Skeletal muscle satellite cell (primary cell): ENCODE measurements at regions not wholly inside any gene's neighbourhood (a gene's known extent, or its start where the extent isn't known, plus 50 kb on each side); places are given as distances from the start of the nearest gene placed in this dataset.
"Not testable (repeated sequence)": the region's sequence is repeated elsewhere in the genome, so short reads cannot be mapped to it uniquely, and the experiment has no call there.

Source experiments
- H3K27me3 ChIP-seq: 2 replicates; pipeline ENCODE4 v1.7.0; 2013; ENCODE audit warnings: low read length; ENCODE audit not compliant: control insufficient read depth, insufficient read depth
- H3K36me3 ChIP-seq: 2 replicates; pipeline ENCODE4 v1.7.0; 2013; ENCODE audit warnings: mild to moderate bottlenecking, control low read depth, low read length; ENCODE audit not compliant: insufficient read depth
- H3K4me1 ChIP-seq: 2 replicates; pipeline ENCODE4 v1.7.0; 2013; ENCODE audit warnings: low read length; ENCODE audit not compliant: control insufficient read depth, insufficient read depth
- H3K4me2 ChIP-seq: 2 replicates; pipeline ENCODE4 v1.7.0; 2013; ENCODE audit warnings: mild to moderate bottlenecking, low read length
- H3K4me3 ChIP-seq: 2 replicates; pipeline ENCODE4 v1.7.0; 2013; ENCODE audit warnings: low read length
- H3K9ac ChIP-seq: 2 replicates; pipeline ENCODE4 v1.7.0; 2013; ENCODE audit warnings: mild to moderate bottlenecking, low read depth, low read length, moderate library complexity
- H3K9me3 ChIP-seq: replicated peaks from 2 replicates; pipeline ENCODE4 v1.7.0; 2013; ENCODE audit warnings: mild to moderate bottlenecking, control low read depth, low read length

- H3K36me3 ChIP-seq: no peaks in the 10 kb centered on the region
- H3K4me2 ChIP-seq: no peak overlapping the region
- no peaks in the 10 kb centered on the region for H3K9me3 ChIP-seq
- no peak overlapping the region for H3K4me3 ChIP-seq
- H3K4me1 ChIP-seq: peaks cover 6% of the 10 kb centered on the region
- H3K9ac ChIP-seq: no peak overlapping the region
- no peaks in the 10 kb centered on the region for H3K27me3 ChIP-seq
Observed at GRCh38 chr13:76267216-76267615, 619.0 kb downstream of the KCTD12 start.

DNA sequence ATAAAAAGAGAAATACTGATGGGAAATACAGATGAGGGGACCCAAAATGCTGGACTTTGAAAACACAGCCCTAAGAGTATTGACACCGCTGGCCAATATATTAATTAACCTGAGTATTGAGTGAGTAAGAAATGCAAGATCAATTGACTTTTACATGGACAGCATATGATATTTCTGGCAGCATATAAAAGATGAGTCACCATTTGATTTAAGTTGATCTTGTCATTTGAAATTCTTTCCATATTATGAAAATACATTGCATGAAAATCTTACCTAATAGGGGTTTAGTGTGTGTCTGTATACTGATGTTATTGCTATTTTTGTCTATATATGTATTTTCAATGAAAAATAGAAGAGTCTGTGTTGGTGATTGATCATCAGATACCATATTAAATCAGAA, 619.6 kb downstream of the KCTD12 start:
- Histone ChIP-seq H3K27me3 (no peaks in the 10 kb centered on the region), H3K36me3 (no peaks in the 10 kb centered on the region), H3K4me3 (no peak overlapping the region), H3K4me2 (no peak overlapping the region), H3K4me1 (peaks cover 6% of the 10 kb centered on the region), H3K9ac (no peak overlapping the region), H3K9me3 (no peaks in the 10 kb centered on the region)

- Histone ChIP-seq H3K9ac (no peak overlapping the region), H3K9me3 (no peaks in the 10 kb centered on the region), H3K4me2 (no peak overlapping the region), H3K36me3 (no peaks in the 10 kb centered on the region), H3K4me1 (no peaks in the 10 kb centered on the region), H3K27me3 (no peaks in the 10 kb centered on the region), H3K4me3 (no peak overlapping the region)
Observed at GRCh38 chr13:76250211-76250610, 614.1 kb downstream of the LMO7 start.

GRCh38 chr13:76245920-76246319, 609.8 kb downstream of the LMO7 start:
- Histone ChIP-seq H3K4me2 (no peak overlapping the region), H3K4me3 (no peak overlapping the region), H3K27me3 (no peaks in the 10 kb centered on the region), H3K36me3 (no peaks in the 10 kb centered on the region), H3K9ac (no peak overlapping the region), H3K4me1 (no peaks in the 10 kb centered on the region), H3K9me3 (no peaks in the 10 kb centered on the region)

GRCh38 chr13:76245211-76245610, 609.1 kb downstream of the LMO7 start:
- Histone ChIP-seq H3K27me3 (no peaks in the 10 kb centered on the region), H3K9ac (no peak overlapping the region), H3K9me3 (no peaks in the 10 kb centered on the region), H3K36me3 (no peaks in the 10 kb centered on the region), H3K4me2 (no peak overlapping the region), H3K4me3 (no peak overlapping the region), H3K4me1 (no peaks in the 10 kb centered on the region)

- not testable (repeated sequence) for H3K4me2 ChIP-seq, H3K4me1 ChIP-seq, H3K27me3 ChIP-seq, H3K36me3 ChIP-seq, H3K4me3 ChIP-seq, H3K9me3 ChIP-seq, H3K9ac ChIP-seq
Observed at GRCh38 chr13:76243120-76243519, 607.0 kb downstream of the LMO7 start.

- Histone ChIP-seq H3K9ac (no peak overlapping the region), H3K36me3 (no peaks in the 10 kb centered on the region), H3K4me1 (peaks cover 4% of the 10 kb centered on the region), H3K9me3 (no peaks in the 10 kb centered on the region), H3K4me3 (no peak overlapping the region), H3K27me3 (no peaks in the 10 kb centered on the region), H3K4me2 (peak overlapping the region; percentile 32)
Observed at GRCh38 chr13:76239031-76239680, 603.0 kb downstream of the LMO7 start.

DNA sequence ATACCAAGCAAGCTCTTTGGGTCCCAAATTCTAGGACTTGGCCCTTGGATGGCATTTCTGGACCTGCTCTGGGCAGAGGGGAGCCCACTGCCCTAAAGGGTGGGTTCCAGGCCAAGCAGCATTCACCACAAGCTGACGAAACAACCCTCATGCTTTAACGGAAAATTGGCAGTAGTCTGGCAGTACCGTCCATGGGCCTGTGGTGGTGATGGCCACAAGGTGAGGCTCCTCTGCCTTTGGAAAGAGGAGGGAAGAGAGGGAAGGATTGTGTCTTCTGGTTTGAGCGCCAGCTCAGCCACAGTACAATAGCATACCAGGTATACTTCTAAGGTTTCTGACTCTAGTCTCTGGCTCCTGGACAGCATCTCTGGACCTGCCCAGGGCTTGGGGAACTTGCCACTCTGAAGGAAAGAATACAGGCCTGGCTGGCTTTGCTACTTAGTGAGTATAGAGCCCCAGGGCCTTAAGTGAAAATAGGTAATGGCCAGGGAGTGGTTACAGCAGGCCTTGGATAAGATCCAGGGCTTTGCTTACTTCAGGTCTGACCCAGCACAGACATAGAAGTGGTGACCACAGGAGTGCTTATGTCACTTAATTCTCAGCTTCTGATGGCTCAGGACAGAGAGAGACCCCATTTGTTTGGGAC, 595.5 kb downstream of the LMO7 start:
- Histone ChIP-seq H3K9ac (no peak overlapping the region), H3K4me1 (peaks cover under 1% of the 10 kb centered on the region), H3K36me3 (no peaks in the 10 kb centered on the region), H3K27me3 (peaks cover 3% of the 10 kb centered on the region), H3K9me3 (no peaks in the 10 kb centered on the region), H3K4me3 (no peak overlapping the region), H3K4me2 (no peak overlapping the region)

DNA sequence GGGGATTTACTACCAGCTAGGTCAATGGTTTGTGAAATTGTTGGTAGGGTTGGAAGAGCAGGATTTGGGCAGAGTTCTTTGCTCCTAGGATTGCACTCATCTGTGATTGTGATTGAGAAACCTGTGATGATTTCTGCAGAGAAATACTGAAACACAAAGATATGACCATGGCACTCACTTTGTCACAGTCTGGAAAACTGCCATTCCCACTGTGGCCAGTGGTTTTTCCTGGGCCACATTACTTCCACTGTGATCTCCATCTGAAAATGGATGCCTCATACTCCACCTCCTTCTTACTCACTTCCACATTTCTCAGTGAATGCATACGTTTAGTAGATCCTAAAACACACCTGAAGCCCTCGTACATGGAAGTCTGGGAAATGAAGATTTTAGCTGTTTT, 593.2 kb downstream of the LMO7 start:
- Histone ChIP-seq H3K4me3 (no peak overlapping the region), H3K36me3 (no peaks in the 10 kb centered on the region)

DNA sequence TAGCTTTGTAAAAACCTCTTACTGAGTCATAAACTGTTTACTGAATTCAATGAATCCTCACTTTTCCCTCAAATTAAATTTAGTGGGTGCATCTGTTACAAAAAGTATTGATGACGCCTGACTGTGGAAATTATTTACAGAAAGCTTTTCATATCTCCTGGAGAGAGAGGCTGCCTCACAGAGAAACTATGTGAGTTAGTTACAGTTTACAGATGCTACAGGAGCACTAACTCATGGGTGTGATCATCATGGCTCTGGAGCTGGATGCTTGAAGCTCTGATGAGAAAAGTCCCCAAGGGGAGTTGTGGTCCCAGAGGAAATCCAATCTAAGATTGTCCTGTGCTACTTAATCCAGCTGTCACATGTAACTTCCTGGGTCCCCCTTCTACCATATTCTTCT, 590.8 kb downstream of the LMO7 start:
- Histone ChIP-seq H3K36me3 (no peaks in the 10 kb centered on the region), H3K9ac (peak overlapping the region; percentile 40), H3K27me3 (peaks cover 3% of the 10 kb centered on the region), H3K4me3 (no peak overlapping the region), H3K4me2 (no peak overlapping the region), H3K4me1 (peaks cover 25% of the 10 kb centered on the region), H3K9me3 (no peaks in the 10 kb centered on the region)

More for the DNA sequence above, 593.2 kb downstream of the LMO7 start:
- H3K9ac ChIP-seq: no peak overlapping the region
- peaks cover 3% of the 10 kb centered on the region for H3K27me3 ChIP-seq
- H3K9me3 ChIP-seq: no peaks in the 10 kb centered on the region
- peaks cover 20% of the 10 kb centered on the region for H3K4me1 ChIP-seq
- no peak overlapping the region for H3K4me2 ChIP-seq

DNA sequence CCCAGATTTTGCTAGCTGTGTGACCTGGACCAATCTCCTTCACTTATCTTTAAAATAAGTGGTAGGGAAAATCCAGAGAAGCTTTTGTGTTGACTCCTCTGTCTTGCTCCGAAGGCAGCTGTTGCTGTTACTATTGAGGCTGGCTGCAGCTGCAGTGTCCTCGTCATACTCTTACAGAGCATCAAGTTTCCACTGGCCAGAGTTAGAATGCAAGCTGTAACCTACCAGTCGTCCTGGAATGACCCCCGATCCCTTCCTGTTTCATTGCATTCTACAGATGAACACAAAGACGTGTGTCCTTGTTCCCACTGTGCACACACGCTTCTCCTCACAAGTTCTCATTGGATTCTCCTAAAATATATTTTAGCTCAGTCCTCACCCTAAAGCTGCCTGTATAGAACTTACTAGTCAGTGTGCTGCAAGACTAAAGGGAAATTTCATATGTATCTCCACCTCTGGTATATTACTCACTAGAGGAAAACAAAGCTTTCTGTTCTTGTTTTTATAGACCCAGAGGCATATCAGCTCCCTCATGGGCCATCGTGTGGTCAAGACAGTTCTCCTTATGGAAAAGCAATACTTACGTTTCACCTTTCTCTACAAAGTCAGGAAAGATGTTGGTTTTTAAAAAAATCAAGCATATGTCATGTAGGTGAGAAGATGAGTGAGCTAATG, 589.8 kb downstream of the LMO7 start:
- Histone ChIP-seq H3K36me3 (no peaks in the 10 kb centered on the region), H3K27me3 (no peaks in the 10 kb centered on the region), H3K4me3 (peak overlapping the region; percentile 17), H3K4me2 (peak overlapping the region; percentile 55), H3K9ac (peak overlapping the region; percentile 43), H3K4me1 (peaks cover 25% of the 10 kb centered on the region), H3K9me3 (no peaks in the 10 kb centered on the region)

- Histone ChIP-seq H3K9ac (no peak overlapping the region), H3K4me3 (no peak overlapping the region), H3K9me3 (no peaks in the 10 kb centered on the region), H3K36me3 (no peaks in the 10 kb centered on the region), H3K4me1 (peaks cover 25% of the 10 kb centered on the region), H3K4me2 (no peak overlapping the region), H3K27me3 (no peaks in the 10 kb centered on the region)
Observed at GRCh38 chr13:76223999-76224398, 587.9 kb downstream of the LMO7 start.
